Body of pancreas (tissue), 4 donors: ENCODE measurements at regions not wholly inside any gene's neighbourhood (a gene's known extent, or its start where the extent isn't known, plus 50 kb on each side); places are given as distances from the start of the nearest gene placed in this dataset.

Experiments used
- ATAC-seq: fragments of 150-250 bp; one replicate; pipeline ENCODE4 v1.9.1; 2016
- DNase-seq, 4 donors: peaks; one replicate each; pipeline ENCODE4 v3.0.0-alpha.2; 2019
- H3K27ac ChIP-seq, 4 donors: fragments of 200-600 bp; sonication (generic); 1 replicate in 3 of 4; 2 replicates in 1 of 4; pipeline versions ENCODE4 v1.5.1 to v1.6.1; 2016 to 2019; ENCODE audit warnings: mild to moderate bottlenecking in 1 of 4, mixed read lengths in 1 of 4, moderate library complexity in 1 of 4
- H3K27me3 ChIP-seq, 2 donors: fragments of 200-600 bp; sonication (generic); one replicate each; pipeline ENCODE4 v1.6.0; 2016; ENCODE audit warnings: mild to moderate bottlenecking in 1 of 2
- H3K36me3 ChIP-seq, 2 donors: fragments of 200-600 bp; sonication (generic); replicated peaks in 1 of 2; 2 replicates each; pipeline ENCODE4 v1.5.1; 2016; ENCODE audit warnings: low read depth in 2 of 2; ENCODE audit not compliant: insufficient read depth in 1 of 2
- H3K4me1 ChIP-seq: fragments of 200-600 bp; sonication (generic); one replicate; pipeline ENCODE4 v1.6.0; 2016
- H3K4me3 ChIP-seq, 2 donors: fragments of 200-600 bp; sonication (generic); 1 replicate in 1 of 2; 2 replicates in 1 of 2; pipeline ENCODE4 v1.5.1; 2016 to 2019
- H3K9me3 ChIP-seq, 3 donors: fragments of 200-600 bp; sonication (generic); 1 replicate in 2 of 3; 2 replicates in 1 of 3; pipeline ENCODE4 v1.5.1; 2016
- POLR2A ChIP-seq, 3 donors: fragments of 450-650 bp; IDR thresholded peaks; one replicate each; pipeline ENCODE4 v1.6.1; 2016; ENCODE audit warnings: antibody characterized with exemption in 3 of 3, mild to moderate bottlenecking in 2 of 3
- WGBS, 2 donors: methylation state at CpG; one replicate each; pipeline ENCODE4 v1.1.5; 2017; 5-methylcytosine and 5-hydroxymethylcytosine counted together
- intact Hi-C: fragments of 100-400 bp; cut with DNase I; formaldehyde crosslinking; loops from one replicate; pipeline ENCODE4 v1.15.1; 2023
- TF ChIP-seq, protein P1 (sequence below), 7 experiments: fragments of 450-650 bp in 4 of 7; fragments of 200-600 bp in 3 of 7; sonication (generic) in 3 of 7; IDR thresholded peaks; one replicate each; pipeline ENCODE4 v1.5.1; 2016 to 2019; ENCODE audit warnings: antibody characterized with exemption in 7 of 7

DNA sequence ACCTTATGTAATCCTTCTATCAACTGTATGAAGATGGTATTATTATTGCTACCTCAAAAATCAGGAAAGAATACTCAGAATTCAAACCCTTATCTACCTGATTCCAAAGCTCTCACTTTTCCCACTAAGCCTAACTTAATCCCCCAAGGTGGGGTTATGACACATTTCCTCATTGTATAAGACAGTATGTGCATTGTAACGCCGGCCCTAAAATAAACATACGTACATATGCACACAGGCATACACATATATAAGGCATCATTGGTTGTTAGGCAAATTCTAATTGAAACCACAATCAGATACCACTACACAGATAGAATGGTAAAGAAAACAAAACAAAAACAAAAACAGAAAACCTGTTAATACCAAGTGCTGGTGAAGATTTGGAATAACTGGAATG lies 556.5 kb downstream of the INHBA start:
- DNase-seq (no peak), ATAC-seq (no peak)
- intact Hi-C loops, result no loop called here
- no peak overlapping the region for H3K27ac ChIP-seq
- no peak overlapping the region for H3K4me3 ChIP-seq
- H3K27me3 ChIP-seq, result no peaks in the 10 kb centered on the region
- no peaks in the 10 kb centered on the region for H3K4me1 ChIP-seq
- H3K36me3 ChIP-seq, result no peaks in the 10 kb centered on the region
- WGBS, 2 donors, result 79 to 84% methylated on average over 3 of the region's 3 CpGs
- no peak for TF ChIP-seq POLR2A (IDR thresholded peaks at IDR 0.05)
- TF ChIP-seq, protein P1, sequence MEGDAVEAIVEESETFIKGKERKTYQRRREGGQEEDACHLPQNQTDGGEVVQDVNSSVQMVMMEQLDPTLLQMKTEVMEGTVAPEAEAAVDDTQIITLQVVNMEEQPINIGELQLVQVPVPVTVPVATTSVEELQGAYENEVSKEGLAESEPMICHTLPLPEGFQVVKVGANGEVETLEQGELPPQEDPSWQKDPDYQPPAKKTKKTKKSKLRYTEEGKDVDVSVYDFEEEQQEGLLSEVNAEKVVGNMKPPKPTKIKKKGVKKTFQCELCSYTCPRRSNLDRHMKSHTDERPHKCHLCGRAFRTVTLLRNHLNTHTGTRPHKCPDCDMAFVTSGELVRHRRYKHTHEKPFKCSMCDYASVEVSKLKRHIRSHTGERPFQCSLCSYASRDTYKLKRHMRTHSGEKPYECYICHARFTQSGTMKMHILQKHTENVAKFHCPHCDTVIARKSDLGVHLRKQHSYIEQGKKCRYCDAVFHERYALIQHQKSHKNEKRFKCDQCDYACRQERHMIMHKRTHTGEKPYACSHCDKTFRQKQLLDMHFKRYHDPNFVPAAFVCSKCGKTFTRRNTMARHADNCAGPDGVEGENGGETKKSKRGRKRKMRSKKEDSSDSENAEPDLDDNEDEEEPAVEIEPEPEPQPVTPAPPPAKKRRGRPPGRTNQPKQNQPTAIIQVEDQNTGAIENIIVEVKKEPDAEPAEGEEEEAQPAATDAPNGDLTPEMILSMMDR (IDR thresholded peaks at IDR 0.05), result no peak
- H3K9me3 ChIP-seq, result no peaks in the 10 kb centered on the region

DNA sequence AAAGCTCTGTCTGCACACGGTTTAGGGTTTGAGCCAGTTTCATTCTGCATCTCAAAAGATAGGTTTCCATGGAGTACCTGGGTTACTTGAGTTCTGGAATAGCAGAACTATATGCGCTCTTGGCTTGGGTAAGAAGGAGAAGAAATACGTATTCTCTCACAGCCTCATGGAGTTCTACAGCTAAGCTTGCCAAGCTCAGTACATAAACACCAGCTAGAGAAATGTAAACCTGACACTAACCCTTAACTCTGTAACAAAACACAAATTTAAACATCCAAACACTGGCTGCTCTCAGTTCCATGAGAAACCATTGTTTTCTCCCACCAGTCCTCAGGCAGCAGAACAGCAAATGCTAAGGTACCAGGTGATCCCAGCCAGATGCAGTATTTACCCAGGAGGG lies 557.2 kb downstream of the INHBA start:
- TF ChIP-seq POLR2A (IDR thresholded peaks at IDR 0.05), result no peak
- TF ChIP-seq, protein P1 (IDR thresholded peaks at IDR 0.05), result no peak
- H3K4me3 ChIP-seq, result no peak overlapping the region
- no peaks in the 10 kb centered on the region for H3K27me3 ChIP-seq
- DNase-seq, result no peak
- 53 to 62% methylated on average over 3 of the region's 3 CpGs for WGBS, 2 donors
- no peak for ATAC-seq
- intact Hi-C loops, result no loop called here
- no peaks in the 10 kb centered on the region for H3K9me3 ChIP-seq
- H3K36me3 ChIP-seq, result no peaks in the 10 kb centered on the region
- no peak overlapping the region for H3K27ac ChIP-seq
- H3K4me1 ChIP-seq, result no peaks in the 10 kb centered on the region

DNA sequence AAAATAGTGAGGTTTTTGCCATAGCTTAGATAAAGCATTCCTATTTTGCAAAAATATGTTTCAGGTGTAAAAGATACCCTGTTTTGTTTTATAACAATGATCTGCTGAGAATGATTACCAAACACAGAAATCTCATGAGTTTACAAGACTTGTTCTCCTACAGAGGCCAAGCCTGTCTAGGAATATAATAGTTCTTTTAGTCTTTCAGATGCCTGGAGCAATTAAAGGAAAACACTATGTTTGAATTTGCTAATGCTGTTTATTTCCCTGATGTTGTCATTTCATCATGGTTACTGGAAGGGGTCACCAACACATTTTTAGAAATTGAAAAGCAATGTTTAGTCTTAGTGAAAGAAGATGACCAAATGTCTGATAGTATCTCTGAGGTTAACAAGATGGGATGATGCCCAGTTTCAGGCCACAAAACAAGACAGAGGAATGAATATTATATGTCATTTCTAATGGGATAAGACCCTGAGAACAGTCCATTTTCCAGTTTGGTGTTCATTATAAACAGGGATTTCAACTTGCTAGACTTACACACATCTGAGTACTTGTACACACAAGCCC lies 559.9 kb downstream of the INHBA start:
- TF ChIP-seq, protein P1 (IDR thresholded peaks at IDR 0.05), result no peak
- no peak for TF ChIP-seq POLR2A (IDR thresholded peaks at IDR 0.05)
- no peak for ATAC-seq
- intact Hi-C loops, result no loop called here

DNA sequence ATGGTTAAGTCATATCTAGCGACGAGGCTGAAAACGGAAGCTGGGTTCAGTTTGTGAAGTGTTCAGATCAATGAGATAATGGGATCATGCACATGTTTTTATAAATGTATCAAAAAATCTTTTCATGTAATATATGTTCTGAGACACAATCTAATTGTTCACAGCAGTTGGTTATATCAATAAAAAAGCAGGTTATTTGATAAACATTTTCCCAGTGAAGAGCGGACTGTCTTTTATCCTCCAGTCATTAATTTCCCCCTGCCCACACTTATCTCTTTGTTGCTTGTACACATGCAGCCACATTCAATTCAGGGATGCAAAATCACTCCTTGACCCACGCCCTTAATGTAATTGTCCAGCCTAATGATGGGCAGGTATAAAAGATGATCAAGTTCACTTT lies 563.1 kb downstream of the INHBA start:
- 57 to 66% methylated on average over 5 of the region's 5 CpGs for WGBS, 2 donors
- intact Hi-C loops, result no loop called here
- H3K27me3 ChIP-seq, result no peaks in the 10 kb centered on the region
- DNase-seq (no peak), ATAC-seq (no peak)
- no peaks in the 10 kb centered on the region for H3K9me3 ChIP-seq
- no peaks in the 10 kb centered on the region for H3K36me3 ChIP-seq
- no peak overlapping the region for H3K4me3 ChIP-seq
- no peak overlapping the region for H3K27ac ChIP-seq
- H3K4me1 ChIP-seq, result no peaks in the 10 kb centered on the region
- no peak for TF ChIP-seq POLR2A (IDR thresholded peaks at IDR 0.05)
- TF ChIP-seq, protein P1 (IDR thresholded peaks at IDR 0.05), result no peak

More for the DNA sequence above, 559.9 kb downstream of the INHBA start:
- Histone ChIP-seq H3K27ac (no peak overlapping the region), H3K27me3 (no peaks in the 10 kb centered on the region), H3K4me3 (no peak overlapping the region), H3K4me1 (no peaks in the 10 kb centered on the region), H3K36me3 (no peaks in the 10 kb centered on the region), H3K9me3 (no peaks in the 10 kb centered on the region)
- no peak for DNase-seq

DNA sequence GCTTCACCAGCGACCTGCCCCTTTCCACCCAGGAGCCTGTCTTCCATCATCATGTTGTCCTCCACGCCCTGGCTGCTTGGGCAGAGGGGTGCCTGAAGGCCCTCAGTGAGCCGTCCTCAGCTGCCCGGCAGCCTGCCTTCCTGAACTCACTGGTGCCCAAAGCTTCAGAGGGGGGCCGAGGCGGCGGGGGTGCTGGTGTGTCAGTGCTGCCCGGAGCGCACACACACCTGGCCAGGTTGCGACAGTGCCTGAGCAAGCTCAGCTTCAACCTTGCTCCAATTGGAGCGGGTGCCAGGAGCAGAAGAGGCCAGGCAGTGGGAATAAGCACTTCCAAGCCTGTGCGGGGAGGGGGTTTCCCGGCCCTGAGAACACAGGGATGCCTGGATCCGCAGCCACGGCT lies 566.3 kb downstream of the INHBA start:
- intact Hi-C loops, result no loop called here
- no peaks in the 10 kb centered on the region for H3K36me3 ChIP-seq
- ATAC-seq, result no peak
- 85 to 87% methylated on average over 6 to 13 of the region's 15 CpGs for WGBS, 2 donors
- no peaks in the 10 kb centered on the region for H3K27me3 ChIP-seq
- H3K27ac ChIP-seq, result no peak overlapping the region
- DNase-seq, result no peak
- no peak overlapping the region for H3K4me3 ChIP-seq
- no peaks in the 10 kb centered on the region for H3K9me3 ChIP-seq
- H3K4me1 ChIP-seq, result no peaks in the 10 kb centered on the region
- TF ChIP-seq POLR2A (IDR thresholded peaks at IDR 0.05), result no peak
- TF ChIP-seq, protein P1 (IDR thresholded peaks at IDR 0.05), result no peak
